Common myeloid progenitor, CD34-positive (primary cell): ENCODE measurements at regions not wholly inside any gene's neighbourhood (a gene's known extent, or its start where the extent isn't known, plus 50 kb on each side); places are given as distances from the start of the nearest gene placed in this dataset.
A peak's percentile ranks its signal among the peaks of the same experiment; 100 is the strongest.

Experiments used
- CTCF ChIA-PET: fragments of 350-600 bp; sonication (Branson Sonifier 250); formaldehyde crosslinking; loops from one replicate; lab custom pipeline; 2021; ENCODE audit warnings: antibody characterized with exemption; lab: Charles Lee
- POLR2A ChIA-PET: fragments of 350-600 bp; sonication (Branson Sonifier 250); formaldehyde crosslinking; loops from one replicate; lab custom pipeline; 2021; ENCODE audit warnings: antibody characterized with exemption; lab: Charles Lee
- DNase-seq, 3 donors: peaks; one replicate each; pipeline versions ENCODE4 v3.0.0 to v3.0.0-alpha.2; 2013
- H3K27ac ChIP-seq, 2 experiments: 1 replicate in 1 of 2; 2 replicates in 1 of 2; pipeline ENCODE4 v1.7.0; 2013; ENCODE audit warnings: inconsistent platforms in 2 of 2, low read length in 2 of 2, mild to moderate bottlenecking in 2 of 2, low read depth in 1 of 2, moderate library complexity in 1 of 2; ENCODE audit not compliant: severe bottlenecking in 2 of 2, insufficient read depth in 1 of 2, poor library complexity in 1 of 2
- H3K27me3 ChIP-seq, 5 experiments: replicated peaks in 2 of 5; 1 replicate in 3 of 5; 2 replicates in 2 of 5; pipeline versions ENCODE4 v1.6.1 to v1.7.0; 2013; ENCODE audit warnings: low read length in 4 of 5, mild to moderate bottlenecking in 2 of 5, moderate library complexity in 2 of 5, inconsistent platforms in 1 of 5; ENCODE audit not compliant: insufficient read depth in 5 of 5, control insufficient read depth in 4 of 5
- H3K36me3 ChIP-seq, 4 experiments: 1 replicate in 2 of 4; 2 replicates in 2 of 4; pipeline versions ENCODE4 v1.6.1 to v1.7.0; 2013; ENCODE audit warnings: low read length in 3 of 4, control low read depth in 1 of 4, mild to moderate bottlenecking in 1 of 4; ENCODE audit not compliant: control insufficient read depth in 4 of 4, insufficient read depth in 4 of 4
- H3K4me1 ChIP-seq, 4 experiments: 1 replicate in 3 of 4; 2 replicates in 1 of 4; pipeline versions ENCODE4 v1.6.1 to v1.7.1; 2013; ENCODE audit warnings: low read length in 3 of 4, mild to moderate bottlenecking in 3 of 4, control low read depth in 1 of 4, inconsistent platforms in 1 of 4, moderate library complexity in 1 of 4; ENCODE audit not compliant: control insufficient read depth in 4 of 4, insufficient read depth in 4 of 4; ENCODE audit errors: control extremely low read depth in 1 of 4
- H3K4me3 ChIP-seq, 7 experiments: 1 replicate in 4 of 7; 2 replicates in 3 of 7; pipeline versions ENCODE4 v1.5.1 to v1.7.0; 2013; ENCODE audit warnings: mild to moderate bottlenecking in 7 of 7, low read length in 6 of 7, moderate library complexity in 6 of 7, inconsistent platforms in 2 of 7, low read depth in 2 of 7, control low read depth in 1 of 7; ENCODE audit not compliant: insufficient read depth in 4 of 7, control insufficient read depth in 1 of 7; ENCODE audit errors: extremely low read depth in 1 of 7
- H3K9me3 ChIP-seq, 5 experiments: 1 replicate in 4 of 5; 2 replicates in 1 of 5; pipeline versions ENCODE4 v1.6.1 to v1.7.1; 2013; ENCODE audit warnings: low read length in 4 of 5, mild to moderate bottlenecking in 2 of 5, inconsistent platforms in 1 of 5, low read depth in 1 of 5, moderate library complexity in 1 of 5; ENCODE audit not compliant: control insufficient read depth in 4 of 5, insufficient read depth in 2 of 5; ENCODE audit errors: control extremely low read depth in 1 of 5
- WGBS: methylation state at CpG from one replicate; pipeline ENCODE4 v1.1.5; 2013; ENCODE audit not compliant: insufficient coverage; 5-methylcytosine and 5-hydroxymethylcytosine counted together

DNA sequence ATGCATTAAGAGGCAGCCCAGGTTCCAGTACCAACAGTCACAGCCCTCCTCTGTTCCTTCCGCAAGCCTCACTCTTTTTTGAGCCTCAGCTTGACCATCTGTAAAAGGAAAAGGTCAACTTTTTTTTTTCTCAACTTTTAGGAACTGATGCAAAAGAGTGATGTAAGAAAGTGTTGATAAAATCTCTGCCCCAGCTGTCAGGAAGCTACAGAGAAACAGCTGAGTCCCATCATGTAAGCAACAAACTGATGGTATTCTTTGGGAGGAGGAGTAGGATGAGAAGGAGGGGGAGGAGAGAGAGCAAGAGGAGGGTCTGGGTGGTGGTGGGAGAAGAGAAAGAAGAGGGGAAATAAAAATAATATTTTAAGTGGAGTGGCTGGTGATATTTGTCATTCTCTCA, 233.9 kb upstream of the TSHZ3 start:
- ChIA-PET CTCF (no interaction called here), POLR2A (no interaction called here)
- H3K27me3 ChIP-seq = peaks cover 0 to 5% (median 2%) of the 10 kb centered on the region in 5 experiments
- no peak overlapping the region for H3K27ac ChIP-seq
- no peaks in the 10 kb centered on the region for H3K36me3 ChIP-seq
- no peak overlapping the region for H3K4me3 ChIP-seq
- no peak for DNase-seq
- no peaks in the 10 kb centered on the region for H3K9me3 ChIP-seq
- H3K4me1 ChIP-seq = no peaks in the 10 kb centered on the region
- WGBS = 90% methylated on average over 1 of the region's 1 CpG

DNA sequence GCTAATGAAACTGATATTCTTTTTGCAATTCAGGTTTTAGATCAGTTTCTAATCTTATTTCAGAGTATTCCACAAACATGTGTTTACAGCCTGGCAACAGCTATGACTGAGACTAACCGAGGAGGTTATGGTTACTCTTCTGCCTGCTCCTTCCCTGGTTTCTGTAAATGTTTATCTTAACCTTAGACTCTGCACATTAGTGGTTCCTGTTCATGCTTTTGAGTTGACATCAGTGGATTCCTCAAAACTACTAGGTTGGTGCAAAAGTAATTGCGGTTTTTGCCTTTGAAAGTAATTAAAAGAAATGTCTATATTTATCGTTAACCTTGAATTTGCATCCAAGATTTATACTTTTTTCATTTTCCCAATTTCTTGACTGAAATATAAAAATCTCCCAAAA, 237.0 kb upstream of the TSHZ3 start:
- H3K27me3 ChIP-seq = peaks cover 0 to 5% (median 2%) of the 10 kb centered on the region in 5 experiments
- ChIA-PET CTCF (no interaction called here), POLR2A (no interaction called here)
- no peaks in the 10 kb centered on the region for H3K9me3 ChIP-seq
- H3K4me3 ChIP-seq = no peak overlapping the region
- no peaks in the 10 kb centered on the region for H3K4me1 ChIP-seq
- no peaks in the 10 kb centered on the region for H3K36me3 ChIP-seq
- no peak for DNase-seq
- H3K27ac ChIP-seq = no peak overlapping the region
- 88% methylated on average over 1 of the region's 3 CpGs for WGBS

DNA sequence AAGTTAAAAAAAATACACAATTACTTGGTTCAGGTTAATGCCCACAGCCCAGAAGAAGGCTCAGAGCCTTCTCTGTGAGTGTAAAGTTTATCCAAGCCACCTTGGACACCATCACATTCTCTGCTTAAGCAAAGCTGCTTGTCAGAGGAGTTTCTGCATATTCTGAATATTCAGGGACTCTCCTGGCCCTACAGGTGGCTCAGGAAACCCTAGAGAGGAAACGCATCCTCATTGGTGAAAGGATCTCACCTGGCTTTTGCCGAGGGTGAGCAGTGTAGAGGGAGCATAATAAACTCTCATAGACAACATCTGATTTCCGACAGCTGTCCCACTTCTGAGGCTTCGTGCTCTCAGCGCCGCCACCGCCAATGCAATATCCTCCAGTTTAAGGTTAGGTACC, 239.9 kb upstream of the TSHZ3 start:
- no peak for DNase-seq
- H3K4me1 ChIP-seq = no peaks in the 10 kb centered on the region
- no peaks in the 10 kb centered on the region for H3K36me3 ChIP-seq
- no peak overlapping the region for H3K27ac ChIP-seq
- H3K9me3 ChIP-seq = no peaks in the 10 kb centered on the region
- ChIA-PET POLR2A (no interaction called here), CTCF (no interaction called here)
- peaks cover 0 to 4% (median 0%) of the 10 kb centered on the region in 5 experiments for H3K27me3 ChIP-seq
- 80% methylated on average over 7 of the region's 7 CpGs for WGBS
- no peak overlapping the region for H3K4me3 ChIP-seq

DNA sequence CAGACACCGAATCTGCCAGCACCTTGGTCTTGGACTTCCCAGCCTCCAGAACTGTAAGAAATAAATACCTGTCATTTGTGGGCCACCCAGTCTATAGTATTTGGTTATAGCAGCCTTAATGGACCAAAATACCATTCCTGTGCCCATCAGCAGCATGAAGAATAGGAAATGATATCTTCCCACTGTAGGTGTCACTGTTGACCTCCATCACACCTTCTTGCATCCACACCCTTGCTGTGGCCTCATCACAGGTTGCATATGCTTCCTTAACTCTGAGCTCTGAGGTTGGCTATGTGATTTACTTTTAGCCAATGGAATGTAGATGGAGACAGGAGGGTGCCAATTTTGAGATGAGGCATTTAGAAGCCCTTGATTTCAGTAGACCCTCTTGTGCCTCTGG, 242.0 kb upstream of the TSHZ3 start:
- Histone ChIP-seq H3K27me3 (peaks cover 0 to 8% (median 0%) of the 10 kb centered on the region in 5 experiments), H3K36me3 (no peaks in the 10 kb centered on the region), H3K27ac (no peak overlapping the region), H3K4me3 (no peak overlapping the region), H3K4me1 (no peaks in the 10 kb centered on the region), H3K9me3 (no peaks in the 10 kb centered on the region)
- CTCF ChIA-PET = no interaction called here
- POLR2A ChIA-PET = no interaction called here
- DNase-seq = peak in 2 of 3 donors; percentile 4 to 5
- 100% methylated on average over 1 of the region's 1 CpG for WGBS

DNA sequence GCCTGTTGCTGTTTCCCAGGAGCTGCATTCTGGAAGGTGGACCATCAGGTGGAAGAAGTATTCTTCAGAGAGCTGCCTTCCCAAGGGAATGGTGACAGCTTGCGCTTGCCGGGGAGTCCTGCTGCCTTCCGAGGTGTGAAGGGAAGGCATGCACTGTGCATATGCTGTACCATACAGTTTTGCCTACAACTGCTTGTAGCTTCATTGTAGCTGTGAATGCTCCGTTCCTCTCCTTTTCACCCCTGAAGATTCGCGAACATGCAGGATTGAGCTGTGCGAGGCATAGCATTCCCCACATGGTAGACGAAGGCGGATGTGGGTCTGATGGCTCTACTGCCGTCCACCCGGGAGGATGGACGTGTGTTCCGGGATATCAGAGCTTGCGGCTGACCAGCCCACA, 243.2 kb upstream of the TSHZ3 start:
- Histone ChIP-seq H3K4me3 (no peak overlapping the region), H3K36me3 (no peaks in the 10 kb centered on the region), H3K27ac (no peak overlapping the region), H3K4me1 (no peaks in the 10 kb centered on the region), H3K9me3 (no peaks in the 10 kb centered on the region), H3K27me3 (peaks cover 0 to 8% (median 0%) of the 10 kb centered on the region in 5 experiments)
- CTCF ChIA-PET = interaction anchor here (0.6 kb wide), 1 partner anchor 644 kb away, joined by 3 read pairs; no protein-coding TSS in a partner anchor
- 97% methylated on average over 14 of the region's 14 CpGs for WGBS
- POLR2A ChIA-PET = no interaction called here
- no peak for DNase-seq

DNA sequence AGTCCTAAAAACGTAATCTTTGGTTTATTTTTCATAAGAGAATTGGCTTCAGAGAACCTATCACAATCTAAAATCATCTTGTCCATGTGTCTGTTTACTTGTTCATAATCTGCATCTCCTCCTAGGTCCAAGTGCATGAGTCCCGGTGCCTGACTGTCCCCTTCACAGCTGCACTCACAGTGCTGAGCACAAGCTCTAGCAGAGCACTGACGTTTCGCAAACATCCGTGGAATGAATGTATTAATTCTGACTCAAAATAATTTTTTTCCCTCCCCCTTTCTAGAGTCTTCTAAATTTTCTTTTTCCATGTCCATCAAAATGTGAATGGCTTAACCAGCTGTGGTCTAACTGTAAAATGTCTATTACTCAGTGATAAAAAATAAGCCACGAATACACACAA, 245.5 kb upstream of the TSHZ3 start:
- WGBS = 88% methylated on average over 1 of the region's 6 CpGs
- CTCF ChIA-PET = no interaction called here

DNA sequence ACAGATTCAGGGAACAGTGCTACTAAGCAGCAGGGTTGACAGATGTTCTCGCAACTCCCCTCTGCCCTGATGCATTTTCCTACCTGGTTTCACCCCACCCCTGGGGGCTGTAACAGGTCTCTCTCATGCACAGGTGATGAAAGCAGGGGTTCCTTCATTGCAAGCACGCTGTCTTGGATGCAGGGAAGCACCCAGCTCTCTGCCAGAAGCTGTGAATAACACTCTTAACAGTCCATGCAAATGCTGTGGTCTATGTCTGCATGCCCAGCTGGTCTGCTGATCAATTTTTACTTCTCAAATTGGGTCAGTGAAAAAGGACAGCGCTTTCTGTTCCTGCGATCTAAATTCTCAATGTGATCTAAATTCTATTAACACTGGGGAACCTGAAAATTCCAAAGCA, 246.3 kb upstream of the TSHZ3 start:
- DNase-seq = no peak
- ChIA-PET CTCF (no interaction called here), POLR2A (interaction anchor here (0.6 kb wide), 1 partner anchor 716 kb away, joined by 3 read pairs; no protein-coding TSS in a partner anchor)
- 96% methylated on average over 4 of the region's 4 CpGs for WGBS
- no peak overlapping the region for H3K4me3 ChIP-seq
- no peak overlapping the region for H3K27ac ChIP-seq
- H3K4me1 ChIP-seq = no peaks in the 10 kb centered on the region
- H3K27me3 ChIP-seq = peaks cover 0 to 8% (median 0%) of the 10 kb centered on the region in 5 experiments
- no peaks in the 10 kb centered on the region for H3K9me3 ChIP-seq
- no peaks in the 10 kb centered on the region for H3K36me3 ChIP-seq

More for the DNA sequence above, 245.5 kb upstream of the TSHZ3 start:
- Histone ChIP-seq H3K27ac (no peak overlapping the region), H3K4me1 (no peaks in the 10 kb centered on the region), H3K9me3 (no peaks in the 10 kb centered on the region), H3K27me3 (peaks cover 0 to 8% (median 0%) of the 10 kb centered on the region in 5 experiments), H3K4me3 (no peak overlapping the region), H3K36me3 (no peaks in the 10 kb centered on the region)
- POLR2A ChIA-PET = interaction anchor here (0.6 kb wide), 1 partner anchor 715 kb away, joined by 3 read pairs; no protein-coding TSS in a partner anchor
- DNase-seq = no peak
